HG03060 (cell line): ENCODE measurements at regions not wholly inside any gene's neighbourhood (a gene's known extent, or its start where the extent isn't known, plus 50 kb on each side); places are given as distances from the start of the nearest gene placed in this dataset.
"Not testable (repeated sequence)": the region's sequence is repeated elsewhere in the genome, so short reads cannot be mapped to it uniquely, and the experiment has no call there.

ENCODE experiments used
- ATAC-seq: cut with Tn5 transposase; IDR thresholded peaks from one replicate; pipeline ENCODE4 v1.9.1; 2021; ENCODE audit warnings: low read depth, moderate number of reproducible peaks; ENCODE audit not compliant: unreplicated experiment

- ATAC-seq = no peak
These were observed 138.8 kb upstream of the CRHR1 start for GRCh38 chr17:45645330-45645729.

GRCh38 chr17:45646288-45646988 is 137.7 kb upstream of the CRHR1 start:
- ATAC-seq = no peak

GRCh38 chr17:45648642-45649041 is 135.5 kb upstream of the CRHR1 start:
- ATAC-seq = no peak

GRCh38 chr17:45649796-45650195 is 134.3 kb upstream of the CRHR1 start:
- no peak for ATAC-seq

GRCh38 chr17:45650561-45650960 is 133.6 kb upstream of the CRHR1 start:
- no peak for ATAC-seq

GRCh38 chr17:45651145-45651709 is 132.9 kb upstream of the CRHR1 start:
- ATAC-seq = no peak

- ATAC-seq = no peak
These were observed 130.5 kb upstream of the CRHR1 start for GRCh38 chr17:45653616-45654015.

GRCh38 chr17:45656527-45657181 is 127.5 kb upstream of the CRHR1 start:
- ATAC-seq = no peak

- ATAC-seq = no peak
These were observed 123.6 kb upstream of the CRHR1 start for GRCh38 chr17:45660474-45660873.

- ATAC-seq = no peak
These were observed 121.7 kb upstream of the CRHR1 start for GRCh38 chr17:45662432-45662831.

- ATAC-seq = no peak
These were observed 120.3 kb upstream of the CRHR1 start for GRCh38 chr17:45663772-45664171.

- ATAC-seq = no peak
These were observed 119.2 kb upstream of the CRHR1 start for GRCh38 chr17:45664921-45665320.

- no peak for ATAC-seq
These were observed 118.0 kb upstream of the CRHR1 start for GRCh38 chr17:45666046-45666600.

GRCh38 chr17:45666641-45667040 is 117.5 kb upstream of the CRHR1 start:
- ATAC-seq = no peak

- no peak for ATAC-seq
These were observed 116.4 kb upstream of the CRHR1 start for GRCh38 chr17:45667591-45668171.

GRCh38 chr17:45668316-45668715 is 115.8 kb upstream of the CRHR1 start:
- no peak for ATAC-seq

GRCh38 chr17:45672301-45672700 is 111.8 kb upstream of the CRHR1 start:
- no peak for ATAC-seq

- no peak for ATAC-seq
These were observed 111.3 kb upstream of the CRHR1 start for GRCh38 chr17:45672792-45673191.

GRCh38 chr17:45673759-45674158 is 110.4 kb upstream of the CRHR1 start:
- ATAC-seq = not testable (repeated sequence)

GRCh38 chr17:45675012-45675411 is 109.1 kb upstream of the CRHR1 start:
- ATAC-seq = no peak

- ATAC-seq = no peak
These were observed 108.2 kb upstream of the CRHR1 start for GRCh38 chr17:45675892-45676291.
